IMR-90 (cell line): ENCODE measurements at regions not wholly inside any gene's neighbourhood (a gene's known extent, or its start where the extent isn't known, plus 50 kb on each side); places are given as distances from the start of the nearest gene placed in this dataset.

Source experiments
- ATAC-seq: fragments of 200-7000 bp; cut with Tn5 transposase; 2 replicates; pipeline ENCODE4 v1.9.1; 2020; ENCODE audit warnings: low read depth, mild to moderate bottlenecking, moderate library complexity
- BruUV-seq: library from RNA; stranded (reverse); fragments of 400-500 nt; replicated peaks from 2 replicates; lab custom pipeline; 2021; lab: Mats Ljungman, UMichigan
- CTCF ChIA-PET: fragments of 300-600 bp; formaldehyde crosslinking; extraction: SDS; loops from one replicate; lab custom pipeline; 2021; ENCODE audit warnings: antibody characterized with exemption; lab: Yijun Ruan, JAX
- POLR2A ChIA-PET: fragments of 300-600 bp; sonication (Branson Sonifier 250); formaldehyde crosslinking; loops from one replicate; lab custom pipeline; 2022; ENCODE audit warnings: antibody characterized with exemption; ENCODE audit not compliant: unreplicated experiment; lab: Charles Lee
- DNase-seq: peaks from one replicate; pipeline ENCODE4 v3.0.0; 2013
- H2AFZ ChIP-seq: replicated peaks from 2 replicates; pipeline ENCODE3; 2013; ENCODE audit warnings: low read length, mild to moderate bottlenecking; ENCODE audit not compliant: poor library complexity
- H2AK5ac ChIP-seq: 2 replicates; pipeline ENCODE4 v1.6.1; 2013; ENCODE audit warnings: low read depth, low read length, inconsistent platforms
- H2AK9ac ChIP-seq: replicated peaks from 2 replicates; pipeline ENCODE3; 2013; ENCODE audit warnings: mild to moderate bottlenecking, low read depth, low read length, moderate library complexity; ENCODE audit not compliant: poor library complexity
- H2BK120ac ChIP-seq: 2 replicates; pipeline ENCODE4 v1.6.1; 2013; ENCODE audit warnings: low read depth, low read length, inconsistent platforms
- H2BK15ac ChIP-seq: 3 replicates; pipeline ENCODE4 v1.6.1; 2013; ENCODE audit warnings: low read depth, low read length, inconsistent platforms
- H2BK20ac ChIP-seq: 2 replicates; pipeline ENCODE4 v1.6.1; 2013; ENCODE audit warnings: low read depth, mild to moderate bottlenecking, inconsistent platforms, low read length, moderate library complexity
- H2BK5ac ChIP-seq: 2 replicates; pipeline ENCODE4 v1.6.1; 2013; ENCODE audit warnings: mild to moderate bottlenecking, low read depth, low read length, inconsistent platforms; ENCODE audit not compliant: poor library complexity, severe bottlenecking
- H3K14ac ChIP-seq: replicated peaks from 2 replicates; pipeline ENCODE4 v1.6.1; 2013; ENCODE audit warnings: low read depth, low read length, inconsistent platforms
- H3K18ac ChIP-seq: 2 replicates; pipeline ENCODE4 v1.6.1; 2013; ENCODE audit warnings: low read depth, low read length, control low read depth
- H3K23ac ChIP-seq: 2 replicates; pipeline ENCODE4 v1.6.1; 2013; ENCODE audit warnings: low read depth, low read length, inconsistent platforms
- H3K27ac ChIP-seq: 2 replicates; pipeline ENCODE4 v1.5.1; 2013; ENCODE audit warnings: mild to moderate bottlenecking, control low read depth, low read length; ENCODE audit not compliant: insufficient read depth
- H3K27me3 ChIP-seq: 2 replicates; pipeline ENCODE4 v1.6.1; 2013; ENCODE audit warnings: low read length; ENCODE audit not compliant: control insufficient read depth, insufficient read depth
- H3K36me3 ChIP-seq: 2 replicates; pipeline ENCODE4 v1.6.1; 2013; ENCODE audit warnings: low read length, mixed read lengths; ENCODE audit not compliant: control insufficient read depth, insufficient read depth
- H3K4ac ChIP-seq: 2 replicates; pipeline ENCODE4 v1.6.1; 2013; ENCODE audit warnings: low read depth, low read length, inconsistent platforms
- H3K4me1 ChIP-seq: 2 replicates; pipeline ENCODE4 v1.6.1; 2013; ENCODE audit warnings: low read length, mixed read lengths; ENCODE audit not compliant: control insufficient read depth, insufficient read depth
- H3K4me2 ChIP-seq: 2 replicates; pipeline ENCODE4 v1.6.1; 2013; ENCODE audit warnings: low read depth, mild to moderate bottlenecking, control low read depth, low read length, moderate library complexity
- H3K4me3 ChIP-seq: 2 replicates; pipeline ENCODE4 v1.5.1; 2013; ENCODE audit warnings: low read depth, mild to moderate bottlenecking, control low read depth, low read length, moderate library complexity; ENCODE audit not compliant: insufficient read depth
- H3K56ac ChIP-seq: 2 replicates; pipeline ENCODE4 v1.6.1; 2013; ENCODE audit warnings: low read length, inconsistent platforms; ENCODE audit not compliant: insufficient read depth; ENCODE audit errors: extremely low read depth
- H3K79me1 ChIP-seq, 2 experiments: 2 replicates each; pipeline ENCODE4 v1.6.1; 2013; ENCODE audit warnings: low read length in 2 of 2, inconsistent platforms in 1 of 2, low read depth in 1 of 2
- H3K9ac ChIP-seq: 2 replicates; pipeline ENCODE4 v1.6.1; 2013; ENCODE audit warnings: low read depth, low read length, control low read depth
- H3K9me1 ChIP-seq: 2 replicates; pipeline ENCODE4 v1.6.1; 2013; ENCODE audit warnings: low read length, inconsistent platforms; ENCODE audit not compliant: insufficient read depth
- H3K9me3 ChIP-seq: 2 replicates; pipeline ENCODE4 v1.6.1; 2013; ENCODE audit warnings: low read length; ENCODE audit not compliant: control insufficient read depth, insufficient read depth
- H4K20me1 ChIP-seq: 2 replicates; pipeline ENCODE4 v1.6.1; 2013; ENCODE audit warnings: low read length, inconsistent platforms; ENCODE audit not compliant: insufficient read depth
- H4K5ac ChIP-seq: 2 replicates; pipeline ENCODE4 v1.6.1; 2013; ENCODE audit warnings: mild to moderate bottlenecking, low read depth, low read length, control low read depth
- H4K8ac ChIP-seq, 2 experiments: 2 replicates each; pipeline ENCODE4 v1.6.1; 2013; ENCODE audit warnings: low read depth in 2 of 2, low read length in 2 of 2, control low read depth in 1 of 2, inconsistent platforms in 1 of 2
- H4K91ac ChIP-seq: 2 replicates; pipeline ENCODE4 v1.6.1; 2013; ENCODE audit warnings: low read depth, low read length, inconsistent platforms; ENCODE audit not compliant: insufficient read depth
- CHD1 ChIP-seq: IDR thresholded peaks from 2 replicates; pipeline ENCODE4 v1.6.1; 2012; ENCODE audit warnings: low read depth, low read length, improper control_type of control experiment
- FOS ChIP-seq: fragments of 150-350 bp; IDR thresholded peaks from 2 replicates; pipeline ENCODE4 v1.6.1; 2016; ENCODE audit warnings: low read depth, low read length
- MAZ ChIP-seq: IDR thresholded peaks from 2 replicates; pipeline ENCODE4 v1.6.1; 2012; ENCODE audit warnings: low read depth, mild to moderate bottlenecking, low read length, improper control_type of control experiment, moderate library complexity, borderline replicate concordance
- NFE2L2 ChIP-seq: fragments of 150-350 bp; IDR thresholded peaks from 2 replicates; pipeline ENCODE4 v1.6.1; 2016; ENCODE audit warnings: low read depth, mild to moderate bottlenecking, low read length
- POLR2A ChIP-seq: IDR thresholded peaks from 2 replicates; pipeline ENCODE4 v1.6.1; 2012; ENCODE audit warnings: mild to moderate bottlenecking, low read depth, low read length
- RCOR1 ChIP-seq: IDR thresholded peaks from 2 replicates; pipeline ENCODE4 v1.6.1; 2012; ENCODE audit warnings: mild to moderate bottlenecking, low read length, improper control_type of control experiment; ENCODE audit not compliant: insufficient replicate concordance
- RFX5 ChIP-seq: IDR thresholded peaks from 2 replicates; pipeline ENCODE4 v1.8.0; 2012; ENCODE audit warnings: low read depth, mild to moderate bottlenecking, low read length, moderate library complexity
- SMC3 ChIP-seq: fragments of 150-350 bp; IDR thresholded peaks from 2 replicates; pipeline ENCODE4 v1.6.1; 2016; ENCODE audit warnings: low read depth, mild to moderate bottlenecking, antibody characterized with exemption, low read length, moderate library complexity
- WGBS, 2 experiments: methylation state at CpG; one replicate each; pipeline versions ENCODE4 v1.1.5 to v1.1.7; 2013; ENCODE audit warnings: missing lambda C conversion rate in 2 of 2; ENCODE audit not compliant: insufficient read length in 1 of 2; ENCODE audit errors: extremely low coverage in 2 of 2; 5-methylcytosine and 5-hydroxymethylcytosine counted together
- dilution Hi-C: fragments of 300-500 bp; cut with HindIII; formaldehyde crosslinking; loops from one replicate; pipeline ENCODE4 v1.14.3; 2018; ENCODE audit warnings: low sequenced_read_pairs; ENCODE audit not compliant: unreplicated experiment
- in situ Hi-C: fragments of 300-500 bp; cut with MboI; formaldehyde crosslinking; loops from 3 replicates; pipeline ENCODE4 v1.14.3; 2019; ENCODE audit warnings: low sequenced_read_pairs, inconsistent platforms, mixed read lengths
- intact Hi-C: fragments of 100-400 bp; cut with micrococcal nuclease; formaldehyde crosslinking; loops from 2 replicates; pipeline ENCODE4 v1.10.0; 2022

DNA sequence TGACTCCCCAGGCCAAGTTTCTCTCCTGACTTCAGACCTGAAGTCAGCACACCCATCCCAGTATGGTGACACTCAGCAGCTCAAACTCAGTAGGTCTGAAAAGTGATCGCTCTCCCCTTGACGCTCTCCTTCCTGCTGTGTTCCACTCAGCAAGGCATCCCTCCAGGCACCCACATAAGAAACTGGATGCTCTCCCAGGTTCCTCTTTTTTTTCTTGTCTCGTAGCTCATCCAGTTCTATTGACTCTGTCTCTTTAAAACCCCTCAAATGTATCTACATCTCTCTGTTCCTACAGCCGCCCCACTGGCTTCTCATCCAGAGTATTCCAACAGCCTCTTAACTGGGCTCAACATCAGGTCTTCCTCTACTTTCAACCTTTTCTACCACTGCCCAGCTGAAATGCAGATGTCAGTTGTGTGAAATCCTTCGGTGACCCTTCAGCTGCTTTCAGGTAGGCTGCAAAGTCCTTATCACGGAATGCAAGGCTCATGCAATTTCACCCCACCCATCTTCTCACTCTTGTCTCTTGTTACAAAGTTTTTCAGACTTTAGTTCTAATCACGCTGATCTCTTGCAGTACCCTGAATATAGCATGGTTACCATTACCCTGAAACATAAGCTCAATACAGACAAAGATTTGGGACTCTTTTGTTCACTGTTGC is 286.2 kb upstream of the POU3F1 start:
- WGBS, 2 experiments, result 63% methylated on average over 5 of the region's 7 CpGs; no CpG with 5 or more reads in 1 of the 2 experiments
- Histone ChIP-seq H3K79me1 (no peaks in the 10 kb centered on the region), H2AK5ac (no peak overlapping the region), H3K56ac (no peak overlapping the region), H4K8ac (no peak overlapping the region), H3K4me2 (no peak overlapping the region), H2BK20ac (no peak overlapping the region), H2BK5ac (no peak overlapping the region), H4K20me1 (no peaks in the 10 kb centered on the region), H3K23ac (no peak overlapping the region), H3K4me1 (no peaks in the 10 kb centered on the region), H2BK120ac (no peak overlapping the region), H3K36me3 (no peaks in the 10 kb centered on the region), H3K18ac (no peak overlapping the region), H3K4me3 (no peak overlapping the region), H3K27me3 (no peaks in the 10 kb centered on the region), H3K9me3 (no peaks in the 10 kb centered on the region), H3K14ac (no peak overlapping the region), H2BK15ac (no peak overlapping the region), H4K91ac (no peak overlapping the region), H2AK9ac (no peak overlapping the region), H4K5ac (no peak overlapping the region), H3K9ac (no peak overlapping the region), H3K4ac (no peak overlapping the region), H3K9me1 (no peaks in the 10 kb centered on the region), H3K27ac (no peak overlapping the region), H2AFZ (no peak overlapping the region)
- ATAC-seq (no peak), DNase-seq (no peak)
- ChIA-PET CTCF (no interaction called here), POLR2A (interaction anchor here (0.7 kb wide), 1 partner anchor 178 kb away, joined by 3 read pairs; no protein-coding TSS in a partner anchor)
- intact Hi-C loops, result no loop called here
- TF ChIP-seq RFX5, result no peak
- TF ChIP-seq POLR2A, result no peak
- TF ChIP-seq RCOR1, result no peak
- no peak for TF ChIP-seq FOS
- no peak for TF ChIP-seq MAZ
- no peak for TF ChIP-seq SMC3
- TF ChIP-seq CHD1, result no peak
- no peak for TF ChIP-seq NFE2L2
- in situ Hi-C loops, result no loop called here
- no TSS peak for BruUV-seq
- dilution Hi-C loops, result no loop called here
